Stomach (tissue), 8 donors: ENCODE measurements at regions not wholly inside any gene's neighbourhood (a gene's known extent, or its start where the extent isn't known, plus 50 kb on each side); places are given as distances from the start of the nearest gene placed in this dataset.
"Not testable (repeated sequence)": the region's sequence is repeated elsewhere in the genome, so short reads cannot be mapped to it uniquely, and the experiment has no call there.

Experiments used
- DNase-seq, 2 donors: peaks; one replicate each; pipeline versions ENCODE4 v3.0.0 to v3.0.0-alpha.2; 2013 to 2019
- H3K27ac ChIP-seq, 5 donors: fragments of 200-600 bp in 4 of 5; sonication (generic) in 4 of 5; one replicate each; pipeline ENCODE4 v1.5.1; 2013 to 2019; ENCODE audit warnings: mild to moderate bottlenecking in 1 of 5, moderate library complexity in 1 of 5
- H3K27me3 ChIP-seq, 3 donors: fragments of 200-600 bp; sonication (generic); one replicate each; pipeline ENCODE4 v1.5.1; 2017 to 2019; ENCODE audit warnings: mixed run types in 1 of 3
- H3K36me3 ChIP-seq, 4 donors: fragments of 200-600 bp; sonication (generic); 1 replicate in 3 of 4; 2 replicates in 1 of 4; pipeline ENCODE4 v1.5.1; 2016 to 2019
- H3K4me1 ChIP-seq, 4 donors: fragments of 200-600 bp; sonication (generic); one replicate each; pipeline ENCODE4 v1.5.1; 2016 to 2019
- H3K4me3 ChIP-seq, 4 donors: fragments of 200-600 bp; sonication (generic) in 3 of 4; one replicate each; pipeline ENCODE4 v1.5.1; 2016 to 2019; ENCODE audit warnings: mild to moderate bottlenecking in 1 of 4
- H3K9me3 ChIP-seq, 4 donors: fragments of 200-600 bp; sonication (generic); one replicate each; pipeline ENCODE4 v1.5.1; 2016 to 2019
- CTCF ChIP-seq, 7 experiments: fragments of 450-650 bp in 4 of 7; fragments of 200-600 bp in 3 of 7; sonication (generic) in 3 of 7; IDR thresholded peaks; one replicate each; pipeline ENCODE4 v1.5.1; 2016 to 2019; ENCODE audit warnings: antibody characterized with exemption in 7 of 7, control low read depth in 2 of 7, mild to moderate bottlenecking in 1 of 7
- EP300 ChIP-seq: sonication (generic); formaldehyde crosslinking; IDR thresholded peaks from one replicate; pipeline ENCODE4 v1.6.1; 2017; ENCODE audit warnings: antibody characterized with exemption
- POLR2A ChIP-seq, 4 donors: fragments of 450-650 bp; IDR thresholded peaks; one replicate each; pipeline ENCODE4 v1.6.1; 2016; ENCODE audit warnings: antibody characterized with exemption in 4 of 4, control low read depth in 2 of 4, mild to moderate bottlenecking in 1 of 4, moderate library complexity in 1 of 4
- POLR2AphosphoS5 ChIP-seq, 3 donors: sonication (generic); formaldehyde crosslinking; IDR thresholded peaks; one replicate each; pipeline ENCODE4 v1.6.1; 2016; ENCODE audit warnings: antibody characterized with exemption in 3 of 3
- WGBS, 5 donors: extraction: QIAGEN DNeasy Blood & Tissue Kit in 3 of 5; methylation state at CpG; one replicate each; pipeline versions ENCODE4 v1.1.5 to v1.1.7; 2013 to 2018; 5-methylcytosine and 5-hydroxymethylcytosine counted together
- intact Hi-C: fragments of 100-400 bp; cut with DNase I; formaldehyde crosslinking; loops from one replicate; pipeline ENCODE4 v1.15.1; 2023; ENCODE audit warnings: low total_unique reads
- donor health status: healthy with polysubstance abuse.
- donor health status: Bipolar disorder and iron deficiency.
- donor health status: healthy.

GRCh38 chr14:89673512-89674225, 256.6 kb upstream of the FOXN3 start:
- peak in 1 of 2 donors; percentile 38 for DNase-seq
- 45 to 57% (median 49%) methylated on average over 6 of the region's 6 CpGs for WGBS, 5 donors
- intact Hi-C loops = no loop called here

GRCh38 chr14:89672636-89673511, 255.8 kb upstream of the FOXN3 start:
- no peaks in the 10 kb centered on the region for H3K27me3 ChIP-seq
- no peak for TF ChIP-seq EP300
- TF ChIP-seq POLR2AphosphoS5 (IDR thresholded peaks at IDR 0.05) = peak in 1 of 3 donors; percentile 24
- H3K4me1 ChIP-seq = peaks cover 0 to 28% (median 8%) of the 10 kb centered on the region in 4 donors
- peak overlapping the region in 3 of 5 donors; percentile 0 to 16 (median 9) for H3K27ac ChIP-seq
- H3K36me3 ChIP-seq = no peaks in the 10 kb centered on the region
- H3K9me3 ChIP-seq = no peaks in the 10 kb centered on the region
- peak; percentile 57 to 70 for DNase-seq
- intact Hi-C loops = no loop called here
- WGBS, 5 donors = 33 to 61% (median 50%) methylated on average over 17 of the region's 17 CpGs
- no peak overlapping the region for H3K4me3 ChIP-seq

More at GRCh38 chr14:89673512-89674225, 256.6 kb upstream of the FOXN3 start:
- no peak overlapping the region for H3K27ac ChIP-seq
- no peaks in the 10 kb centered on the region for H3K9me3 ChIP-seq
- H3K36me3 ChIP-seq = no peaks in the 10 kb centered on the region
- H3K4me3 ChIP-seq = no peak overlapping the region
- H3K27me3 ChIP-seq = no peaks in the 10 kb centered on the region
- H3K4me1 ChIP-seq = peaks cover 0 to 24% (median 8%) of the 10 kb centered on the region in 4 donors
- no peak for TF ChIP-seq POLR2A (IDR thresholded peaks at IDR 0.05)
- no peak for TF ChIP-seq POLR2AphosphoS5 (IDR thresholded peaks at IDR 0.05)
- no peak for TF ChIP-seq CTCF (IDR thresholded peaks at IDR 0.05)
- TF ChIP-seq EP300 = no peak

GRCh38 chr14:89669193-89669592, 252.2 kb upstream of the FOXN3 start:
- intact Hi-C loops = no loop called here
- peaks cover 0 to 6% (median 0%) of the 10 kb centered on the region in 4 donors for H3K9me3 ChIP-seq
- no peak overlapping the region for H3K27ac ChIP-seq
- H3K4me1 ChIP-seq = peaks cover 0 to 29% (median 8%) of the 10 kb centered on the region in 4 donors
- H3K36me3 ChIP-seq = no peaks in the 10 kb centered on the region
- H3K4me3 ChIP-seq = no peak overlapping the region
- no peak for TF ChIP-seq POLR2AphosphoS5 (IDR thresholded peaks at IDR 0.05)
- no peak for TF ChIP-seq POLR2A (IDR thresholded peaks at IDR 0.05)
- TF ChIP-seq CTCF (IDR thresholded peaks at IDR 0.05) = no peak
- no peak for TF ChIP-seq EP300
- no peaks in the 10 kb centered on the region for H3K27me3 ChIP-seq
- WGBS, 5 donors = 80 to 86% (median 84%) methylated on average over 11 of the region's 11 CpGs
- DNase-seq = peak in 1 of 2 donors; percentile 26

GRCh38 chr14:89667983-89668382, 250.9 kb upstream of the FOXN3 start:
- TF ChIP-seq POLR2A (IDR thresholded peaks at IDR 0.05) (no peak), CTCF (IDR thresholded peaks at IDR 0.05) (no peak), EP300 (no peak), POLR2AphosphoS5 (IDR thresholded peaks at IDR 0.05) (no peak)
- peak in 1 of 2 donors; percentile 51 for DNase-seq
- no peaks in the 10 kb centered on the region for H3K36me3 ChIP-seq
- peaks cover 0 to 19% (median 7%) of the 10 kb centered on the region in 4 donors for H3K4me1 ChIP-seq
- no peak overlapping the region for H3K27ac ChIP-seq
- WGBS, 5 donors = 61 to 76% (median 68%) methylated on average over 7 of the region's 7 CpGs
- H3K4me3 ChIP-seq = no peak overlapping the region
- no peaks in the 10 kb centered on the region for H3K27me3 ChIP-seq
- intact Hi-C loops = no loop called here
- H3K9me3 ChIP-seq = peaks cover 0 to 6% (median 0%) of the 10 kb centered on the region in 4 donors

- intact Hi-C loops, H3K27me3 ChIP-seq, H3K36me3 ChIP-seq, H3K27ac ChIP-seq, DNase-seq, H3K9me3 ChIP-seq, H3K4me3 ChIP-seq, H3K4me1 ChIP-seq: not testable (repeated sequence)
- 62 to 82% (median 69%) methylated on average over 7 of the region's 7 CpGs for WGBS, 5 donors
Observed at GRCh38 chr14:89665300-89666081, 248.5 kb upstream of the FOXN3 start.
